ENCODE measurements at regions not wholly inside any gene's neighbourhood (a gene's known extent, or its start where the extent isn't known, plus 50 kb on each side); places are given as distances from the start of the nearest gene placed in this dataset.

DNA sequence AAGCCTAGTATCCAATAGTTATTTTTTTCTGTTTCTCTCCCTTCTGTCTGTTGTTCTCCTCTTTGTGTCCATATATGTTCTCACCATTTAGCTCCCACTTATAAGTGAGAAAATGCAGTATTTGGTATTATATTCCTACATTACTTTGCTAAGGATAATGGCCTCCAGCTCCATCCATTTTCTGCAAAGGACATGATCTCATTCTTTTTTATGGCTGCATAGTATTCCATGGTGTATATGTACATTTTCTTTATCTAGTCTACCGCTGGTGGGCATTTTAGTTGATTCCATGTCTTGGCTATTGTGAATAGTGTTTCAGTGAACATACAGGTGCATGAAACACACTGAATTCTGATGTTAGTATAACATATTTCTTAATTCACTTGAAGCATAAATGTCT, 348.9 kb upstream of the TRPC7 start:
- no peak overlapping the region for H3K27ac ChIP-seq
- H3K4me2 ChIP-seq: no peak overlapping the region
- ChIA-PET CTCF (no interaction called here), POLR2A (no interaction called here)
- 3% methylated on average over 1 of the region's 1 CpG for WGBS (ENCODE audit: missing lambda C conversion rate)
- FAIRE-seq: no peak
- TF ChIP-seq NR3C1 (IDR thresholded peaks at IDR 0.05) (no peak), ESRRA (IDR thresholded peaks at IDR 0.05; ENCODE audit: borderline replicate concordance, low read length) (no peak)
- TF ChIP-seq, protein P1, sequence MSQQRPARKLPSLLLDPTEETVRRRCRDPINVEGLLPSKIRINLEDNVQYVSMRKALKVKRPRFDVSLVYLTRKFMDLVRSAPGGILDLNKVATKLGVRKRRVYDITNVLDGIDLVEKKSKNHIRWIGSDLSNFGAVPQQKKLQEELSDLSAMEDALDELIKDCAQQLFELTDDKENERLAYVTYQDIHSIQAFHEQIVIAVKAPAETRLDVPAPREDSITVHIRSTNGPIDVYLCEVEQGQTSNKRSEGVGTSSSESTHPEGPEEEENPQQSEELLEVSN (IDR thresholded peaks at IDR 0.05; ENCODE audit: borderline replicate concordance, low read depth): no peak
- ATAC-seq: no peak
- no peak overlapping the region for H3K4me3 ChIP-seq
- H3K4me1 ChIP-seq: no peaks in the 10 kb centered on the region
- no peaks in the 10 kb centered on the region for H3K9me3 ChIP-seq
- DNase-seq (ENCODE audit: low read depth in 1 of 2, low spot score in 1 of 2): no peak

DNA sequence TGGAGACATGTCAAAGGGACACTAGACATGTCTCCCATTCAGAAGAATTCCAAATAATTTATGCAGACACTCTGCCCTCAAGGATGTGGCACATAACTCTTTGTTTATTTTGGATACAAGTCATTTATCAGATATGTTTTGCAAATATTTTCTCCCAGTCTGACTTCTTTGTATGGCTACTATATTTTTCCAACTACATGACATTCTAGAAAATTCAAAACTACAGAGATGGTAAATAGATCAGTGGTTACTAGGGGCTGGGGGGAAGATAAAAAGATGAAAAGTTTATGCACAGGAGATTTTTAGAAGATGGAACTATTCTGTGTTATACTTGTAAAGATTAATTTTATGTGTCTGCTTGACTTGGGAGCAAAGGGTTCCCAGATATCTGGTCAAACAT, 347.3 kb upstream of the TRPC7 start:
- Histone ChIP-seq H3K9me3 (no peaks in the 10 kb centered on the region), H3K4me1 (no peaks in the 10 kb centered on the region), H3K4me3 (no peak overlapping the region), H3K4me2 (no peak overlapping the region), H3K27ac (no peak overlapping the region)
- DNase-seq (ENCODE audit: low read depth in 1 of 2, low spot score in 1 of 2) (no peak), FAIRE-seq (no peak), ATAC-seq (no peak)
- POLR2A ChIA-PET: no interaction called here
- no peak for TF ChIP-seq RFX5 (IDR thresholded peaks at IDR 0.05)
- TF ChIP-seq ZFP36 (IDR thresholded peaks at IDR 0.05; ENCODE audit: borderline replicate concordance, partially characterized antibody): no peak
- TF ChIP-seq SREBF2 (IDR thresholded peaks at IDR 0.05): no peak
- TF ChIP-seq REST (IDR thresholded peaks at IDR 0.05): no peak
- no peak for TF ChIP-seq ELK1 (IDR thresholded peaks at IDR 0.05; ENCODE audit: low read depth, low read length)
- TF ChIP-seq CHD4 (IDR thresholded peaks at IDR 0.05; ENCODE audit: borderline replicate concordance): no peak
- no peak for TF ChIP-seq RCOR1 (IDR thresholded peaks at IDR 0.05; ENCODE audit: low read depth, low read length)
- TF ChIP-seq, protein P1 (IDR thresholded peaks at IDR 0.05; ENCODE audit: borderline replicate concordance, low read depth): no peak
- no peak for TF ChIP-seq RARB (CRISPR knock-in tag; IDR thresholded peaks at IDR 0.05)
- TF ChIP-seq ZSCAN20 (CRISPR knock-in tag; IDR thresholded peaks at IDR 0.05): no peak
- no peak for TF ChIP-seq HDAC2 (IDR thresholded peaks at IDR 0.05)
- no peak for TF ChIP-seq CEBPB (IDR thresholded peaks at IDR 0.05)
- CTCF ChIA-PET: no interaction called here

GRCh38 chr5:136710834-136711233, 345.5 kb upstream of the TRPC7 start:
- ChIA-PET POLR2A (interaction anchor here (0.7 kb wide), 1 partner anchor 1003 kb away, joined by 4 read pairs; no protein-coding TSS in a partner anchor), CTCF (interaction anchor here (1.3 kb wide), 1 partner anchor 12 kb away, joined by 3 read pairs; no protein-coding TSS in a partner anchor)
- Histone ChIP-seq H3K4me2 (no peak overlapping the region), H3K27ac (no peak overlapping the region), H3K4me3 (no peak overlapping the region), H3K9me3 (no peaks in the 10 kb centered on the region), H3K4me1 (no peaks in the 10 kb centered on the region)
- TF ChIP-seq, protein P2, sequence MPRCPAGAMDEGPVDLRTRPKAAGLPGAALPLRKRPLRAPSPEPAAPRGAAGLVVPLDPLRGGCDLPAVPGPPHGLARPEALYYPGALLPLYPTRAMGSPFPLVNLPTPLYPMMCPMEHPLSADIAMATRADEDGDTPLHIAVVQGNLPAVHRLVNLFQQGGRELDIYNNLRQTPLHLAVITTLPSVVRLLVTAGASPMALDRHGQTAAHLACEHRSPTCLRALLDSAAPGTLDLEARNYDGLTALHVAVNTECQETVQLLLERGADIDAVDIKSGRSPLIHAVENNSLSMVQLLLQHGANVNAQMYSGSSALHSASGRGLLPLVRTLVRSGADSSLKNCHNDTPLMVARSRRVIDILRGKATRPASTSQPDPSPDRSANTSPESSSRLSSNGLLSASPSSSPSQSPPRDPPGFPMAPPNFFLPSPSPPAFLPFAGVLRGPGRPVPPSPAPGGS (IDR thresholded peaks at IDR 0.05): no peak
- TF ChIP-seq ELK1 (IDR thresholded peaks at IDR 0.05; ENCODE audit: low read depth, low read length): no peak
- no peak for TF ChIP-seq REST (IDR thresholded peaks at IDR 0.05)
- FAIRE-seq (no peak), DNase-seq (ENCODE audit: low read depth in 1 of 2, low spot score in 1 of 2) (no peak), ATAC-seq (no peak)
- WGBS (ENCODE audit: missing lambda C conversion rate): 35% methylated on average over 3 of the region's 3 CpGs

Data from A549 (cell line).